Ishikawa (cell line): ENCODE measurements at regions not wholly inside any gene's neighbourhood (a gene's known extent, or its start where the extent isn't known, plus 50 kb on each side); places are given as distances from the start of the nearest gene placed in this dataset.

ENCODE experiments used
- CEBPB ChIP-seq: IDR thresholded peaks from 2 replicates; pipeline ENCODE4 v1.6.1; 2012
- CREB1 ChIP-seq: IDR thresholded peaks from 2 replicates; pipeline ENCODE4 v1.6.1; 2012; ENCODE audit warnings: low read depth
- EGR1 ChIP-seq: IDR thresholded peaks from 2 replicates; pipeline ENCODE4 v1.6.1; 2012
- EP300 ChIP-seq: IDR thresholded peaks from 2 replicates; pipeline ENCODE4 v1.6.1; 2012; ENCODE audit warnings: borderline replicate concordance
- FOXM1 ChIP-seq: IDR thresholded peaks from 2 replicates; pipeline ENCODE4 v1.6.1; 2012; ENCODE audit warnings: low read depth, borderline replicate concordance
- NFIC ChIP-seq: IDR thresholded peaks from 2 replicates; pipeline ENCODE4 v1.6.1; 2012
- RAD21 ChIP-seq: IDR thresholded peaks from 2 replicates; pipeline ENCODE4 v1.6.1; 2012; ENCODE audit warnings: low read depth
- TAF1 ChIP-seq: IDR thresholded peaks from 2 replicates; pipeline ENCODE4 v1.6.1; 2012; ENCODE audit warnings: low read depth, mild to moderate bottlenecking
- TCF12 ChIP-seq: IDR thresholded peaks from 2 replicates; pipeline ENCODE4 v1.6.1; 2012; ENCODE audit warnings: low read depth
- TEAD4 ChIP-seq: IDR thresholded peaks from 2 replicates; pipeline ENCODE4 v1.6.1; 2012
- YY1 ChIP-seq: IDR thresholded peaks from 2 replicates; pipeline ENCODE4 v1.6.1; 2012; ENCODE audit warnings: low read depth
- ZBTB7A ChIP-seq: IDR thresholded peaks from 2 replicates; pipeline ENCODE4 v1.6.1; 2012; ENCODE audit warnings: low read depth
- TF ChIP-seq, protein P1 (sequence below): IDR thresholded peaks from 2 replicates; pipeline ENCODE4 v1.6.1; 2012
- TF ChIP-seq, protein P2 (sequence below): IDR thresholded peaks from 2 replicates; pipeline ENCODE4 v1.6.1; 2012; ENCODE audit warnings: low read depth, mild to moderate bottlenecking
- TF ChIP-seq, protein P3 (sequence below): IDR thresholded peaks from 2 replicates; pipeline ENCODE4 v1.6.1; 2012

GRCh38 chr15:95742836-95743235, 587.7 kb upstream of the NR2F2 start:
- TF ChIP-seq CEBPB (no peak), ZBTB7A (no peak), FOXM1 (no peak), TAF1 (no peak), NFIC (peak; percentile 19; the same call in 1 of the 2 replicates), YY1 (no peak), EGR1 (no peak), RAD21 (no peak)
- TF ChIP-seq, protein P1, sequence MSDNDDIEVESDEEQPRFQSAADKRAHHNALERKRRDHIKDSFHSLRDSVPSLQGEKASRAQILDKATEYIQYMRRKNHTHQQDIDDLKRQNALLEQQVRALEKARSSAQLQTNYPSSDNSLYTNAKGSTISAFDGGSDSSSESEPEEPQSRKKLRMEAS: no peak

DNA sequence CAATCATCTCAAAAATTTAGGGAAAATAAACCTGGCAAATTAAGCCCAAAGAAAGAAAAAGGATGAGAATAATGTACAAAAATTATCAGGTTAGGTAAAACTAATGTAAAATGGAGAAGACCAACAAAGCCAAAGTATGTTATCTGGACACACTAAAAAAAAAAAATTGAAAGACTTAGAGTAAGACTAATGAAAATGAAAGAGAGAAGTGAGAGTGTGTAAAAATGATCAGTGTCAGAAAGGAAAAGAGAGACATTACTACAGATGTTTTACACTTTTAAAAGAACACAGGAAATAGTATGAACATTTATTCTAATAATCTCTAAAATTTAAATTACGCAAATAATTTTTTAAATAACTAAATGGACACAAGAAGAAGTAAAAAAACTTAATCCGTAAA, 573.3 kb upstream of the NR2F2 start:
- TF ChIP-seq YY1 (no peak), EP300 (no peak), TAF1 (no peak), TEAD4 (no peak), FOXM1 (no peak), NFIC (no peak), EGR1 (no peak), CREB1 (no peak), ZBTB7A (no peak), TCF12 (no peak), CEBPB (no peak)
- TF ChIP-seq, protein P2, sequence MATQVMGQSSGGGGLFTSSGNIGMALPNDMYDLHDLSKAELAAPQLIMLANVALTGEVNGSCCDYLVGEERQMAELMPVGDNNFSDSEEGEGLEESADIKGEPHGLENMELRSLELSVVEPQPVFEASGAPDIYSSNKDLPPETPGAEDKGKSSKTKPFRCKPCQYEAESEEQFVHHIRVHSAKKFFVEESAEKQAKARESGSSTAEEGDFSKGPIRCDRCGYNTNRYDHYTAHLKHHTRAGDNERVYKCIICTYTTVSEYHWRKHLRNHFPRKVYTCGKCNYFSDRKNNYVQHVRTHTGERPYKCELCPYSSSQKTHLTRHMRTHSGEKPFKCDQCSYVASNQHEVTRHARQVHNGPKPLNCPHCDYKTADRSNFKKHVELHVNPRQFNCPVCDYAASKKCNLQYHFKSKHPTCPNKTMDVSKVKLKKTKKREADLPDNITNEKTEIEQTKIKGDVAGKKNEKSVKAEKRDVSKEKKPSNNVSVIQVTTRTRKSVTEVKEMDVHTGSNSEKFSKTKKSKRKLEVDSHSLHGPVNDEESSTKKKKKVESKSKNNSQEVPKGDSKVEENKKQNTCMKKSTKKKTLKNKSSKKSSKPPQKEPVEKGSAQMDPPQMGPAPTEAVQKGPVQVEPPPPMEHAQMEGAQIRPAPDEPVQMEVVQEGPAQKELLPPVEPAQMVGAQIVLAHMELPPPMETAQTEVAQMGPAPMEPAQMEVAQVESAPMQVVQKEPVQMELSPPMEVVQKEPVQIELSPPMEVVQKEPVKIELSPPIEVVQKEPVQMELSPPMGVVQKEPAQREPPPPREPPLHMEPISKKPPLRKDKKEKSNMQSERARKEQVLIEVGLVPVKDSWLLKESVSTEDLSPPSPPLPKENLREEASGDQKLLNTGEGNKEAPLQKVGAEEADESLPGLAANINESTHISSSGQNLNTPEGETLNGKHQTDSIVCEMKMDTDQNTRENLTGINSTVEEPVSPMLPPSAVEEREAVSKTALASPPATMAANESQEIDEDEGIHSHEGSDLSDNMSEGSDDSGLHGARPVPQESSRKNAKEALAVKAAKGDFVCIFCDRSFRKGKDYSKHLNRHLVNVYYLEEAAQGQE: no peak
- TF ChIP-seq, protein P1: no peak

DNA sequence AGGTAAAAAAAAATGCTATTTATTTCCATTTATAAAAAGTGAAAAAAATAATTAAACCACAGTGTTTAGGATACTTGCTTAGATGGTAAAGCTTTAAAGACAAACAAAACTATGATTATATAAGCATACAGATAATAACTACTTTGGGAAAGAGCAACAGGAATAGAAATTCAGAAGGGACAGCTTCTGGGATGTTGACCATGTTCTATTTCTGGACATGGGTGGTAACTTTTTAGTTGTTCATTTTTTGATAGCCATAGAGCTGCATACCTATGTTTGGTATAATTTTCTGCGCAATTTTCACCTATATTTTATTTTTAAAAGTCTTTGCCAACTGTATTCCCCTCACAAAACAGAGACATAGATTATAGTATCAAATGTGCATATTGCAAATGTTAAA, 572.0 kb upstream of the NR2F2 start:
- TF ChIP-seq TEAD4 (no peak), EP300 (no peak), EGR1 (no peak)

DNA sequence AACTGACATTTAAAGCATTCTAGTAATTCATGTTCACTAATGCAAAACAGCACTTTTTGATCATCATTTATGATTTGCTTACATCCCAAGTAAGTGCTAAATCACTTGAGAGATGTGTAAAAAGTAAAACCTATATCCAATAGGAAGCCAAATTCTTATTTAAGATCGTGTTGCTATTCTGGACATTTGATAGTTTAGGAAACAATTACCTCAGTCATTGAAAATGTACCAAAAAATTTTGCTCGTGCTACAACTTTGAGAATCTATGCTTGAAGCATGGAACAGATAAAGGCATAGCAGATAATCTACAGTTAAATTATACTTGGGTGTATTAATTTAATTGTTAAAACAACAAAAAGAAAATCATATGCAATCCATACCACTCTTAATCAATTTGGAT, 571.6 kb upstream of the NR2F2 start:
- TF ChIP-seq TEAD4 (no peak), YY1 (no peak), FOXM1 (no peak), EP300 (no peak), ZBTB7A (no peak), CREB1 (no peak), NFIC (no peak), TCF12 (no peak), RAD21 (no peak), CEBPB (no peak), TAF1 (no peak), EGR1 (no peak)
- TF ChIP-seq, protein P1: no peak
- TF ChIP-seq, protein P3, sequence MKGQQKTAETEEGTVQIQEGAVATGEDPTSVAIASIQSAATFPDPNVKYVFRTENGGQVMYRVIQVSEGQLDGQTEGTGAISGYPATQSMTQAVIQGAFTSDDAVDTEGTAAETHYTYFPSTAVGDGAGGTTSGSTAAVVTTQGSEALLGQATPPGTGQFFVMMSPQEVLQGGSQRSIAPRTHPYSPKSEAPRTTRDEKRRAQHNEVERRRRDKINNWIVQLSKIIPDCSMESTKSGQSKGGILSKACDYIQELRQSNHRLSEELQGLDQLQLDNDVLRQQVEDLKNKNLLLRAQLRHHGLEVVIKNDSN: no peak
- TF ChIP-seq, protein P2: no peak

- TF ChIP-seq TCF12: no peak
- no peak for TF ChIP-seq YY1
- TF ChIP-seq CEBPB: no peak
- TF ChIP-seq, protein P2: no peak
- no peak for TF ChIP-seq EP300
- no peak for TF ChIP-seq NFIC
- no peak for TF ChIP-seq EGR1
- no peak for TF ChIP-seq CREB1
- TF ChIP-seq TEAD4: no peak
- TF ChIP-seq, protein P1: no peak
- TF ChIP-seq ZBTB7A: no peak
- no peak for TF ChIP-seq TAF1
These were observed 570.0 kb upstream of the NR2F2 start for GRCh38 chr15:95760508-95760907.
